H1 (cell line): ENCODE measurements at regions not wholly inside any gene's neighbourhood (a gene's known extent, or its start where the extent isn't known, plus 50 kb on each side); places are given as distances from the start of the nearest gene placed in this dataset.

Experiments used
- CTCF ChIA-PET: fragments of 300-600 bp; sonication (Branson Sonifier 250); formaldehyde crosslinking; loops from one replicate; lab custom pipeline; 2021; ENCODE audit not compliant: partially characterized antibody; lab: Charles Lee
- POLR2A ChIA-PET: fragments of 300-600 bp; sonication (Branson Sonifier 250); formaldehyde crosslinking; loops from one replicate; lab custom pipeline; 2021; ENCODE audit warnings: inconsistent platforms; ENCODE audit not compliant: partially characterized antibody; lab: Charles Lee
- DNase-seq, 2 experiments: peaks; one replicate each; pipeline versions ENCODE4 v3.0.0 to v3.0.0-alpha.2; 2010 to 2022; ENCODE audit warnings: low spot score in 2 of 2, low read depth in 1 of 2, mixed read lengths in 1 of 2
- FAIRE-seq: peaks from 2 replicates; lab custom pipeline; 2011; peaks lifted over from hg19 to GRCh38; lab: Jason Lieb, UNC
- H2AFZ ChIP-seq: 2 replicates; pipeline ENCODE4 v1.8.1; 2012; ENCODE audit warnings: low read length, inconsistent platforms
- H2AK5ac ChIP-seq: 2 replicates; pipeline ENCODE4 v1.6.1; 2013; ENCODE audit warnings: low read depth, low read length
- H2BK120ac ChIP-seq: replicated peaks from 2 replicates; pipeline ENCODE3; 2013; ENCODE audit warnings: low read depth, low read length, inconsistent platforms
- H2BK12ac ChIP-seq: 2 replicates; pipeline ENCODE4 v1.6.1; 2013; ENCODE audit warnings: low read depth, low read length
- H2BK15ac ChIP-seq: 2 replicates; pipeline ENCODE4 v1.6.1; 2013; ENCODE audit warnings: low read length
- H2BK20ac ChIP-seq: 2 replicates; pipeline ENCODE4 v1.6.1; 2013; ENCODE audit warnings: low read length
- H2BK5ac ChIP-seq: 2 replicates; pipeline ENCODE4 v1.6.1; 2013; ENCODE audit warnings: low read depth, low read length
- H3K14ac ChIP-seq: 2 replicates; pipeline ENCODE4 v1.6.1; 2013; ENCODE audit warnings: inconsistent platforms; ENCODE audit not compliant: insufficient read length
- H3K18ac ChIP-seq: 2 replicates; pipeline ENCODE4 v1.6.1; 2013; ENCODE audit warnings: low read length; ENCODE audit errors: extremely low read depth
- H3K23ac ChIP-seq: 2 replicates; pipeline ENCODE4 v1.6.1; 2013; ENCODE audit warnings: inconsistent platforms; ENCODE audit not compliant: insufficient read length
- H3K23me2 ChIP-seq: 2 replicates; pipeline ENCODE4 v1.6.1; 2013; ENCODE audit warnings: low read depth, low read length
- H3K27ac ChIP-seq: 2 replicates; pipeline ENCODE4 v1.6.1; 2011; ENCODE audit warnings: low read depth, low read length, inconsistent platforms
- H3K27me3 ChIP-seq, 4 experiments: replicated peaks in 1 of 4; 1 replicate in 1 of 4; 2 replicates in 3 of 4; pipeline versions ENCODE4 v1.6.1 to v1.8.1; 2011 to 2013; ENCODE audit warnings: low read length in 3 of 4, mild to moderate bottlenecking in 3 of 4, inconsistent platforms in 2 of 4, mixed read lengths in 2 of 4, moderate library complexity in 1 of 4; ENCODE audit not compliant: control insufficient read depth in 3 of 4, insufficient read depth in 3 of 4; ENCODE audit errors: extremely low read depth in 1 of 4
- H3K36me3 ChIP-seq, 4 experiments: 2 replicates each; pipeline versions ENCODE4 v1.6.1 to v1.8.1; 2011 to 2013; ENCODE audit warnings: mild to moderate bottlenecking in 4 of 4, low read length in 3 of 4, moderate library complexity in 2 of 4, control low read depth in 1 of 4, inconsistent platforms in 1 of 4; ENCODE audit not compliant: insufficient read depth in 4 of 4, control insufficient read depth in 2 of 4
- H3K4ac ChIP-seq: replicated peaks from 2 replicates; pipeline ENCODE3; 2013; ENCODE audit warnings: low read length, low read depth, mixed read lengths, inconsistent platforms; ENCODE audit not compliant: insufficient read length
- H3K4me1 ChIP-seq, 4 experiments: replicated peaks in 1 of 4; 1 replicate in 1 of 4; 2 replicates in 3 of 4; pipeline versions ENCODE4 v1.6.1 to v1.8.1; 2011 to 2013; ENCODE audit warnings: low read length in 3 of 4, inconsistent platforms in 2 of 4, mixed read lengths in 1 of 4; ENCODE audit not compliant: insufficient read depth in 4 of 4, control insufficient read depth in 3 of 4
- H3K4me2 ChIP-seq, 2 experiments: 2 replicates each; pipeline versions ENCODE4 v1.6.1 to v1.8.1; 2011 to 2013; ENCODE audit warnings: low read depth in 2 of 2, low read length in 2 of 2, control low read depth in 1 of 2, inconsistent platforms in 1 of 2, mild to moderate bottlenecking in 1 of 2; ENCODE audit not compliant: insufficient read depth in 1 of 2
- H3K4me3 ChIP-seq, 4 experiments: fragments of 200-600, 300-600 bp in 1 of 4; sonication (generic), shearing (Covaris generic), sonication (Bioruptor Twin) in 1 of 4; 2 replicates each; pipeline versions ENCODE4 v1.5.1 to v1.8.1; 2011 to 2016; ENCODE audit warnings: low read length in 4 of 4, low read depth in 3 of 4, control low read depth in 2 of 4, inconsistent platforms in 2 of 4, mild to moderate bottlenecking in 2 of 4, mixed read lengths in 1 of 4, moderate library complexity in 1 of 4; ENCODE audit not compliant: insufficient read depth in 2 of 4; ENCODE audit errors: extremely low read depth in 1 of 4
- H3K56ac ChIP-seq: replicated peaks from 2 replicates; pipeline ENCODE3; 2013; ENCODE audit warnings: low read depth, mild to moderate bottlenecking, mixed read lengths, low read length, inconsistent platforms; ENCODE audit not compliant: insufficient read length
- H3K79me1 ChIP-seq: 2 replicates; pipeline ENCODE4 v1.6.1; 2013; ENCODE audit warnings: low read depth, low read length, control low read depth
- H3K79me2 ChIP-seq, 2 experiments: 2 replicates each; pipeline versions ENCODE4 v1.6.1 to v1.8.1; 2012 to 2013; ENCODE audit warnings: low read length in 2 of 2, mild to moderate bottlenecking in 2 of 2, inconsistent platforms in 1 of 2; ENCODE audit not compliant: insufficient read depth in 2 of 2, control insufficient read depth in 1 of 2
- H3K9ac ChIP-seq, 4 experiments: replicated peaks in 1 of 4; 1 replicate in 1 of 4; 2 replicates in 3 of 4; pipeline versions ENCODE4 v1.6.1 to v1.8.1; 2011 to 2013; ENCODE audit warnings: low read depth in 3 of 4, low read length in 3 of 4, control low read depth in 2 of 4, mild to moderate bottlenecking in 2 of 4, moderate library complexity in 2 of 4, inconsistent platforms in 1 of 4; ENCODE audit errors: extremely low read depth in 1 of 4
- H3K9me3 ChIP-seq, 2 experiments: 2 replicates each; pipeline versions ENCODE4 v1.6.1 to v1.8.1; 2012 to 2013; ENCODE audit warnings: mild to moderate bottlenecking in 2 of 2, moderate library complexity in 2 of 2, control low read depth in 1 of 2, inconsistent platforms in 1 of 2, low read depth in 1 of 2, low read length in 1 of 2, mixed read lengths in 1 of 2; ENCODE audit not compliant: insufficient read depth in 2 of 2
- H4K20me1 ChIP-seq, 2 experiments: replicated peaks in 1 of 2; 2 replicates each; pipeline versions ENCODE3 to v1.8.1; 2011 to 2013; ENCODE audit warnings: inconsistent platforms in 2 of 2, low read length in 2 of 2, mild to moderate bottlenecking in 1 of 2; ENCODE audit not compliant: insufficient read depth in 2 of 2, control insufficient read depth in 1 of 2
- H4K5ac ChIP-seq: 2 replicates; pipeline ENCODE4 v1.6.1; 2013; ENCODE audit warnings: low read length, low read depth, mixed read lengths, inconsistent platforms; ENCODE audit not compliant: insufficient read length
- H4K8ac ChIP-seq: 2 replicates; pipeline ENCODE4 v1.8.0; 2013; ENCODE audit warnings: mild to moderate bottlenecking, moderate library complexity, low read length, inconsistent platforms; ENCODE audit not compliant: insufficient read depth; ENCODE audit errors: extremely low read depth
- H4K91ac ChIP-seq: replicated peaks from 2 replicates; pipeline ENCODE3; 2013; ENCODE audit warnings: low read length, mixed read lengths, inconsistent platforms; ENCODE audit not compliant: insufficient read length
- BACH1 ChIP-seq: IDR thresholded peaks from 2 replicates; pipeline ENCODE4 v1.6.1; 2012; ENCODE audit warnings: low read length, improper control_type of control experiment
- BCL11A ChIP-seq, 2 experiments: IDR thresholded peaks; one replicate each; pipeline ENCODE4 v1.6.1; 2011; ENCODE audit warnings: low read depth in 2 of 2, low read length in 2 of 2, mild to moderate bottlenecking in 2 of 2
- EGR1 ChIP-seq: IDR thresholded peaks from 2 replicates; pipeline ENCODE4 v1.6.1; 2011; ENCODE audit warnings: low read depth, low read length, borderline replicate concordance
- FOSL1 ChIP-seq: IDR thresholded peaks from 2 replicates; pipeline ENCODE4 v1.6.1; 2011; ENCODE audit warnings: mild to moderate bottlenecking, low read depth, low read length, moderate library complexity; ENCODE audit not compliant: insufficient read depth
- HDAC2 ChIP-seq, 2 experiments: fragments of 300-600 bp in 1 of 2; sonication (generic) in 1 of 2; IDR thresholded peaks; 2 replicates each; pipeline ENCODE4 v1.6.1; 2011 to 2012; ENCODE audit warnings: low read depth in 2 of 2, low read length in 2 of 2, mild to moderate bottlenecking in 2 of 2, moderate library complexity in 2 of 2, borderline replicate concordance in 1 of 2, inconsistent platforms in 1 of 2
- HDAC6 ChIP-seq: IDR thresholded peaks from one replicate; pipeline ENCODE4 v1.7.1; 2012; ENCODE audit warnings: low read depth, mild to moderate bottlenecking, inconsistent platforms, low read length, moderate library complexity
- RAD21 ChIP-seq, 2 experiments: IDR thresholded peaks in 1 of 2; conservative IDR thresholded peaks in 1 of 2; 2 replicates each; pipeline ENCODE4 v1.6.1; 2011; ENCODE audit warnings: low read depth in 2 of 2, low read length in 2 of 2, improper control_type of control experiment in 1 of 2, inconsistent platforms in 1 of 2, mild to moderate bottlenecking in 1 of 2, moderate library complexity in 1 of 2
- RBBP5 ChIP-seq: IDR thresholded peaks from 2 replicates; pipeline ENCODE4 v1.7.1; 2012; ENCODE audit warnings: low read depth, mild to moderate bottlenecking, inconsistent platforms, low read length, moderate library complexity, borderline replicate concordance
- TAF7 ChIP-seq: optimal IDR thresholded peaks from 2 replicates; pipeline ENCODE3; 2011; ENCODE audit warnings: low read depth, mild to moderate bottlenecking, inconsistent platforms, low read length, moderate library complexity, borderline replicate concordance
- WGBS, 2 experiments: shearing (Covaris generic) in 1 of 2; methylation state at CpG; one replicate each; pipeline versions ENCODE4 v1.1.6 to v1.1.7; 2013 to 2015; ENCODE audit warnings: low lambda C conversion rate in 2 of 2, mixed read lengths in 2 of 2, inconsistent platforms in 1 of 2, low coverage in 1 of 2, missing lambda C conversion rate in 1 of 2; ENCODE audit not compliant: insufficient replicate concordance in 2 of 2, insufficient coverage in 1 of 2, insufficient read length in 1 of 2; ENCODE audit errors: extremely low coverage in 1 of 2, missing lambda C conversion rate in 1 of 2; 5-methylcytosine and 5-hydroxymethylcytosine counted together

- peaks cover 2 to 6% (median 3%) of the 10 kb centered on the region in 4 experiments; a peak in 4 of 7 replicates for H3K4me1 ChIP-seq
- FAIRE-seq = peak; percentile 89
- peak overlapping the region in 1 of 2 experiments; percentile 24; a peak in 3 of 4 replicates for H3K4me2 ChIP-seq
- TF ChIP-seq RBBP5 (no peak), RAD21 (IDR thresholded peaks at IDR 0.05 in 1 of 2, conservative IDR thresholded peaks at IDR 0.05 in 1 of 2; ENCODE audit: low read depth in 2 of 2, low read length in 2 of 2) (no peak), BACH1 (no peak), HDAC2 (IDR thresholded peaks at IDR 0.05; ENCODE audit: borderline replicate concordance in 1 of 2, low read depth in 2 of 2, low read length in 2 of 2) (no peak), EGR1 (no peak), FOSL1 (no peak), TAF7 (no peak), HDAC6 (no peak), BCL11A (IDR thresholded peaks at IDR 0.05; ENCODE audit: low read depth in 2 of 2, low read length in 2 of 2) (no peak)
- TF ChIP-seq, all 59 proteins: peak for 0
- Histone ChIP-seq H2BK12ac (no peak overlapping the region; the same call in 1 of the 2 replicates), H3K27me3 (no peaks in the 10 kb centered on the region), H3K23ac (no peak overlapping the region), H3K79me2 (no peaks in the 10 kb centered on the region), H3K4ac (no peak overlapping the region), H2BK5ac (0 out of 2 replicates have a peak overlapping the region, but pooled peaks have one; percentile 2), H4K20me1 (no peaks in the 10 kb centered on the region), H2AK5ac (no peak overlapping the region), H3K27ac (no peak overlapping the region), H3K4me3 (no peak overlapping the region), H3K9ac (no peak overlapping the region), H3K79me1 (no peaks in the 10 kb centered on the region), H2AFZ (no peak overlapping the region), H4K91ac (no peak overlapping the region), H3K23me2 (no peaks in the 10 kb centered on the region), H3K36me3 (no peaks in the 10 kb centered on the region), H3K14ac (no peak overlapping the region), H3K56ac (no peak overlapping the region), H3K18ac (no peak overlapping the region; the same call in 1 of the 2 replicates), H2BK120ac (no peak overlapping the region), H3K9me3 (no peaks in the 10 kb centered on the region), H2BK20ac (peak overlapping the region; percentile 53; the same call in 1 of the 2 replicates), H4K8ac (no peak overlapping the region), H2BK15ac (no peak overlapping the region), H4K5ac (no peak overlapping the region)
- POLR2A ChIA-PET = interaction anchor here (0.6 to 3.0 kb wide), 5 partner anchors 8 to 824 kb away, joined by 3 to 14 read pairs (median 4); no protein-coding TSS in a partner anchor
- 35% methylated on average over 3 of the region's 3 CpGs; no CpG with 5 or more reads in 1 of the 2 experiments for WGBS, 2 experiments
- peak in 1 of 2 experiments; percentile 53 for DNase-seq
- CTCF ChIA-PET = interaction anchor here (0.6 to 3.7 kb wide), 43 partner anchors 12 to 334 kb away, joined by 3 to 17 read pairs (median 4); partner anchors contain the start of gene NTM
Observed at GRCh38 chr11:131246156-131246555, 124.3 kb upstream of the NTM start.
